ENCODE measurements at regions not wholly inside any gene's neighbourhood (a gene's known extent, or its start where the extent isn't known, plus 50 kb on each side); places are given as distances from the start of the nearest gene placed in this dataset.

DNA sequence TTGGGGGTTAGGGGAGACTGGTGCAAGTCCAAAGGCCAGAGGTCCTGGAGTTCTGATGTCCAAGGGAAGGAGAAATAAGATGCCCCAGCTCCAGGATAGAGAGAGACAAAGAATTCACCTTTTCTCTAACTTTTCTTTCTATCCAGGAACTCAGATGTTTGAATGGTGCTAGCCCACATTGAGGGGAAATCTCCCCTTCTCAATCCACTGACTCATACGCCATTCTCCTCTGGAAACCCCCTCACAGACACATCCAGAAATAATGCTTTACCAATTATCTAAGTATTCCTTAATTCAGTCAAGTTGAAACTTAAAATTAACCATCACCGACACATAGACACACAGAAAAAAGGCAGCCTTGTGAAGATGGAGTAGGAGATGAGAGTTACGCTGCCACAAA is 1085.2 kb downstream of the NSUN3 start:
- Histone ChIP-seq H3K36me3 (ENCODE audit: insufficient read depth, insufficient read length, low read length) (no peaks in the 10 kb centered on the region), H3K27me3 (ENCODE audit: insufficient read depth, insufficient read length) (no peaks in the 10 kb centered on the region), H3K9me3 (ENCODE audit: insufficient read depth, low read length) (no peaks in the 10 kb centered on the region), H3K9ac (ENCODE audit: insufficient read length, low read depth) (no peak overlapping the region), H3K4me3 (ENCODE audit: insufficient read length, low read depth) (no peak overlapping the region), H3K4me1 (ENCODE audit: insufficient read depth, insufficient read length) (no peaks in the 10 kb centered on the region)
- no peak for DNase-seq (ENCODE audit: low read depth, low spot score)
- TF ChIP-seq ZNF274 (IDR thresholded peaks at IDR 0.05; ENCODE audit: low read depth, low read length) = no peak
- no peak for TF ChIP-seq YY1 (IDR thresholded peaks at IDR 0.05; ENCODE audit: insufficient read depth, insufficient read length)
- TF ChIP-seq SUZ12 (IDR thresholded peaks at IDR 0.05; ENCODE audit: extremely low read depth, insufficient read depth, insufficient read length) = no peak

DNA sequence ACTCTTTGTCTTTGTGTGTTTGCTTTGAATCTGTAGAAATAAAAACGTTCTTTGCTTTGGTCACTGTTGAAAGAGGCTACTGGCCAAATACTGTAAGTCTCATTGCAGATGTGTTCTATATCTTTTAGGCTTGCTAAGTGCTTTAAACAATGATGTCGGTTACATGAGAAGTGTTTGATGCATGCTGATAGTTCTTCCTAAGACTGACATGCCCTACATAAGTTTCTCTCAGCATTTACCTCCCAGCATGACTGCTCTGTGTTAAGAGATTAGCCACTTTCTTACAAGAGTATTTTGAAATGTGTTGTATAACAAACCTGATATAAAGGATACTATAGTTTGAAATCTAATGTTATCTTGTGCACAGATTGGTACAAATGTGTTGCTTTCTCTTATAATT is 1088.7 kb downstream of the NSUN3 start:
- TF ChIP-seq YY1 (IDR thresholded peaks at IDR 0.05; ENCODE audit: insufficient read depth, insufficient read length) (no peak), ZNF274 (IDR thresholded peaks at IDR 0.05; ENCODE audit: low read depth, low read length) (no peak), SUZ12 (IDR thresholded peaks at IDR 0.05; ENCODE audit: extremely low read depth, insufficient read depth, insufficient read length) (no peak)

GRCh38 chr3:95154766-95155165 is 1091.9 kb downstream of the NSUN3 start:
- DNase-seq (ENCODE audit: low read depth, low spot score) = no peak
- Histone ChIP-seq H3K27me3 (ENCODE audit: insufficient read depth, insufficient read length) (no peaks in the 10 kb centered on the region), H3K4me1 (ENCODE audit: insufficient read depth, insufficient read length) (no peaks in the 10 kb centered on the region), H3K9me3 (ENCODE audit: insufficient read depth, low read length) (no peaks in the 10 kb centered on the region), H3K9ac (ENCODE audit: insufficient read length, low read depth) (no peak overlapping the region), H3K36me3 (ENCODE audit: insufficient read depth, insufficient read length, low read length) (no peaks in the 10 kb centered on the region), H3K4me3 (ENCODE audit: insufficient read length, low read depth) (no peak overlapping the region)
- TF ChIP-seq YY1 (IDR thresholded peaks at IDR 0.05; ENCODE audit: insufficient read depth, insufficient read length) (no peak), SUZ12 (IDR thresholded peaks at IDR 0.05; ENCODE audit: extremely low read depth, insufficient read depth, insufficient read length) (no peak), ZNF274 (IDR thresholded peaks at IDR 0.05; ENCODE audit: low read depth, low read length) (no peak)

More for the DNA sequence above, 1088.7 kb downstream of the NSUN3 start:
- H3K36me3 ChIP-seq (ENCODE audit: insufficient read depth, insufficient read length, low read length) = no peaks in the 10 kb centered on the region
- H3K27me3 ChIP-seq (ENCODE audit: insufficient read depth, insufficient read length) = no peaks in the 10 kb centered on the region
- H3K4me3 ChIP-seq (ENCODE audit: insufficient read length, low read depth) = no peak overlapping the region
- no peak for DNase-seq (ENCODE audit: low read depth, low spot score)
- H3K9ac ChIP-seq (ENCODE audit: insufficient read length, low read depth) = no peak overlapping the region
- no peaks in the 10 kb centered on the region for H3K4me1 ChIP-seq (ENCODE audit: insufficient read depth, insufficient read length)
- no peaks in the 10 kb centered on the region for H3K9me3 ChIP-seq (ENCODE audit: insufficient read depth, low read length)

DNA sequence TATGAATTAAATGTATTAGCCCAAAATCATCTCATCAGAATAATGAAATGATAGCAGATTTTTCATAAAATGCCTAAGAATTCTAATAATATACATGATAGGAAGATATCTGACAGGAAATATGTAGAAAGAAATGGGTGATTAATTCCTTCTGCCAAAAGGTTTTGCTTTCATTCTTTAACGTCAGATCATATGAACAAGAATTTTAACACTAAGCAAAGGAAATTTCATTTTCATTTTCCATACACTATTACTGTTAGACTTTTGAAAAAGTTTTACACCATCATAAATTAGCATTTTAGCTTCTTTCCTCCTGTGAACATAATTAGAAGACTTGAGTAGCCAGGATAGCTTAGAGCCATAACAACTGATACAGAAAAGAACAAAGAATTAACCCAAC is 1099.9 kb downstream of the NSUN3 start:
- H3K4me1 ChIP-seq (ENCODE audit: insufficient read depth, insufficient read length) = no peaks in the 10 kb centered on the region
- H3K9ac ChIP-seq (ENCODE audit: insufficient read length, low read depth) = no peak overlapping the region
- no peaks in the 10 kb centered on the region for H3K27me3 ChIP-seq (ENCODE audit: insufficient read depth, insufficient read length)
- no peaks in the 10 kb centered on the region for H3K36me3 ChIP-seq (ENCODE audit: insufficient read depth, insufficient read length, low read length)
- H3K9me3 ChIP-seq (ENCODE audit: insufficient read depth, low read length) = no peaks in the 10 kb centered on the region
- H3K4me3 ChIP-seq (ENCODE audit: insufficient read length, low read depth) = no peak overlapping the region
- no peak for DNase-seq (ENCODE audit: low read depth, low spot score)
- TF ChIP-seq YY1 (IDR thresholded peaks at IDR 0.05; ENCODE audit: insufficient read depth, insufficient read length) (no peak), ZNF274 (IDR thresholded peaks at IDR 0.05; ENCODE audit: low read depth, low read length) (no peak), SUZ12 (IDR thresholded peaks at IDR 0.05; ENCODE audit: extremely low read depth, insufficient read depth, insufficient read length) (no peak)

DNA sequence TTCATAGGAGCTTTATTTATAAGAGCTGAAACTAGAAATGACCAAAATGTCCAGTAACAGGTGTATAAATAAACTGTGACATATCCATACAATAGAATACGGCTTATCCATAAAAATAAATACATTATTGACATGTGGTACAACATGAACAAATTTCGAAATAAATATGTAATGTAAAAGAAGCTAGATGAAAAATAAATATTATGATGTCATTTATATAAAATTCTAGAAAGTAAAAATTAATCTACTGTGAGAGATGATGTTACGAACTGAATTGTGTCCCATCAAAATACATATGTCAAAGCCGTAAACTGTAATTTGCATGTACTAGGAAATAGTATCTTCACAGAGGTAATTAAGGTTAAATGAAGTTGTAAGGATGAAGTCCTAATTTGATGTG is 1104.9 kb downstream of the NSUN3 start:
- TF ChIP-seq ZNF274 (IDR thresholded peaks at IDR 0.05; ENCODE audit: low read depth, low read length) = no peak
- TF ChIP-seq YY1 (IDR thresholded peaks at IDR 0.05; ENCODE audit: insufficient read depth, insufficient read length) = no peak
- no peak for TF ChIP-seq SUZ12 (IDR thresholded peaks at IDR 0.05; ENCODE audit: extremely low read depth, insufficient read depth, insufficient read length)
- no peaks in the 10 kb centered on the region for H3K9me3 ChIP-seq (ENCODE audit: insufficient read depth, low read length)
- DNase-seq (ENCODE audit: low read depth, low spot score) = no peak
- H3K27me3 ChIP-seq (ENCODE audit: insufficient read depth, insufficient read length) = no peaks in the 10 kb centered on the region
- no peak overlapping the region for H3K4me3 ChIP-seq (ENCODE audit: insufficient read length, low read depth)
- H3K4me1 ChIP-seq (ENCODE audit: insufficient read depth, insufficient read length) = no peaks in the 10 kb centered on the region
- H3K36me3 ChIP-seq (ENCODE audit: insufficient read depth, insufficient read length, low read length) = no peaks in the 10 kb centered on the region
- no peak overlapping the region for H3K9ac ChIP-seq (ENCODE audit: insufficient read length, low read depth)

GRCh38 chr3:95168526-95168925 is 1105.7 kb downstream of the NSUN3 start:
- Histone ChIP-seq H3K9me3 (ENCODE audit: insufficient read depth, low read length) (no peaks in the 10 kb centered on the region), H3K4me1 (ENCODE audit: insufficient read depth, insufficient read length) (no peaks in the 10 kb centered on the region), H3K27me3 (ENCODE audit: insufficient read depth, insufficient read length) (no peaks in the 10 kb centered on the region), H3K36me3 (ENCODE audit: insufficient read depth, insufficient read length, low read length) (no peaks in the 10 kb centered on the region), H3K9ac (ENCODE audit: insufficient read length, low read depth) (no peak overlapping the region), H3K4me3 (ENCODE audit: insufficient read length, low read depth) (no peak overlapping the region)
- TF ChIP-seq YY1 (IDR thresholded peaks at IDR 0.05; ENCODE audit: insufficient read depth, insufficient read length) (no peak), ZNF274 (IDR thresholded peaks at IDR 0.05; ENCODE audit: low read depth, low read length) (no peak), SUZ12 (IDR thresholded peaks at IDR 0.05; ENCODE audit: extremely low read depth, insufficient read depth, insufficient read length) (no peak)
- DNase-seq (ENCODE audit: low read depth, low spot score) = no peak

DNA sequence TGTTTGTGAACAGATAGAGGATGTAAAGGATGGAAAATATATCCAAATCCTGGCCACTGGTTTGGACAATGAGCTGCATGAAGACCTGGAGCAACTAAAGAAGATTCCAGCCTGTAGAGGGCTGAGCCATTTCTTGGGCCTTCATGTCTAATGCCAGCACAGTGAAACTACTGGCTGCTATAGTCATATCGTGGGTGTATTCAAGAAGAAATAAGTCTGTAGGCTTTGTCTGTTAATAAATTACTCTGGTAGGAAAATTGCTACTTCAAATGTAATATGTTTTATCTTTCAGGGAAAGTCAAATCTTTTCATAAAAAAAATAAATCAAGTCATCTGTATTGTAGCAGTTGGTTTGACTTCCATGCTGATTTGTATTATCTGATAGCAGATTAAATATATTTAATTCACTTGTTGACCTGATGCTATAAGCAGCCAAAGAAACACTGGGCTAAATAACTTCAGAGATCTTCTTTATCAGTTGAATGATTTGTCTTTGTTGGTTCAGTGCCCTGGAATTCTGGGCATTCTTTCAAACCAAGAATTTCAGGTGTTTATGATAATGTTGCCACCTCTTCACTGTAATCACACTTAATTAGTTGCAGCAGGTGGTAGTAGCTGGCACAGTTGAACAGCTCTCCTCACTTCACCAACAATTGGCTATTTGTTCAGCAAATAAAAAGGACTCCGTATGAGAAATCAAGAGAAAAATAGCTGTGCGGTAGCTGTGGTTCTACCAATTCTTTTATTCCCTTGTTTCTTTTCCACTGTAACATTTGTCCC is 1109.5 kb downstream of the NSUN3 start:
- Histone ChIP-seq H3K27me3 (ENCODE audit: insufficient read depth, insufficient read length) (no peaks in the 10 kb centered on the region), H3K36me3 (ENCODE audit: insufficient read depth, insufficient read length, low read length) (no peaks in the 10 kb centered on the region), H3K9ac (ENCODE audit: insufficient read length, low read depth) (no peak overlapping the region), H3K4me3 (ENCODE audit: insufficient read length, low read depth) (no peak overlapping the region), H3K9me3 (ENCODE audit: insufficient read depth, low read length) (no peaks in the 10 kb centered on the region), H3K4me1 (ENCODE audit: insufficient read depth, insufficient read length) (no peaks in the 10 kb centered on the region)
- DNase-seq (ENCODE audit: low read depth, low spot score) = no peak
- TF ChIP-seq SUZ12 (IDR thresholded peaks at IDR 0.05; ENCODE audit: extremely low read depth, insufficient read depth, insufficient read length) = no peak
- no peak for TF ChIP-seq YY1 (IDR thresholded peaks at IDR 0.05; ENCODE audit: insufficient read depth, insufficient read length)
- TF ChIP-seq ZNF274 (IDR thresholded peaks at IDR 0.05; ENCODE audit: low read depth, low read length) = no peak
